ENCODE measurements at regions not wholly inside any gene's neighbourhood (a gene's known extent, or its start where the extent isn't known, plus 50 kb on each side); places are given as distances from the start of the nearest gene placed in this dataset.

DNA sequence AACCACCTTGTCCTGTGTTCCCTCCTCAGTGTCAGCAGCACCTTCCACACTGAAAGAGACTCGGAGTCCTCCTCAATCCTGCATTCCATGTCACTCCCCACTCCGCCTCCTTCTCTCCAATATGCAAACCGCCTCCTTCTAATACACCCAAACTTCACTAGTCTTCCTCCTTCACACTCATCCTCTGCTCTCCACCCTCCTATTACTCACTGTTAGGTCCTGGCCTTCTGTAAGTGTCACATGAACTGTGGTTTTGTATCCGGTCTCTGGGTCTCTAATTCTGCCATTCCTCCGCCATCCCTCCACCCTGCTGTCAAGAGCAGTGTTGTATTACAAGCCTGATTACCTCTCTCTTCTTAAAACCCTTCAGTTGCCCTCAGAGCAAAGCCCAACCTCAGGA lies 200.5 kb upstream of the CDYL start:
- TF ChIP-seq SIN3A (IDR thresholded peaks at IDR 0.05; ENCODE audit: borderline replicate concordance, insufficient read depth, low read length): no peak
- TF ChIP-seq, protein P1, sequence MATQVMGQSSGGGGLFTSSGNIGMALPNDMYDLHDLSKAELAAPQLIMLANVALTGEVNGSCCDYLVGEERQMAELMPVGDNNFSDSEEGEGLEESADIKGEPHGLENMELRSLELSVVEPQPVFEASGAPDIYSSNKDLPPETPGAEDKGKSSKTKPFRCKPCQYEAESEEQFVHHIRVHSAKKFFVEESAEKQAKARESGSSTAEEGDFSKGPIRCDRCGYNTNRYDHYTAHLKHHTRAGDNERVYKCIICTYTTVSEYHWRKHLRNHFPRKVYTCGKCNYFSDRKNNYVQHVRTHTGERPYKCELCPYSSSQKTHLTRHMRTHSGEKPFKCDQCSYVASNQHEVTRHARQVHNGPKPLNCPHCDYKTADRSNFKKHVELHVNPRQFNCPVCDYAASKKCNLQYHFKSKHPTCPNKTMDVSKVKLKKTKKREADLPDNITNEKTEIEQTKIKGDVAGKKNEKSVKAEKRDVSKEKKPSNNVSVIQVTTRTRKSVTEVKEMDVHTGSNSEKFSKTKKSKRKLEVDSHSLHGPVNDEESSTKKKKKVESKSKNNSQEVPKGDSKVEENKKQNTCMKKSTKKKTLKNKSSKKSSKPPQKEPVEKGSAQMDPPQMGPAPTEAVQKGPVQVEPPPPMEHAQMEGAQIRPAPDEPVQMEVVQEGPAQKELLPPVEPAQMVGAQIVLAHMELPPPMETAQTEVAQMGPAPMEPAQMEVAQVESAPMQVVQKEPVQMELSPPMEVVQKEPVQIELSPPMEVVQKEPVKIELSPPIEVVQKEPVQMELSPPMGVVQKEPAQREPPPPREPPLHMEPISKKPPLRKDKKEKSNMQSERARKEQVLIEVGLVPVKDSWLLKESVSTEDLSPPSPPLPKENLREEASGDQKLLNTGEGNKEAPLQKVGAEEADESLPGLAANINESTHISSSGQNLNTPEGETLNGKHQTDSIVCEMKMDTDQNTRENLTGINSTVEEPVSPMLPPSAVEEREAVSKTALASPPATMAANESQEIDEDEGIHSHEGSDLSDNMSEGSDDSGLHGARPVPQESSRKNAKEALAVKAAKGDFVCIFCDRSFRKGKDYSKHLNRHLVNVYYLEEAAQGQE (IDR thresholded peaks at IDR 0.05; ENCODE audit: insufficient read depth in 1 of 2, low read depth in 2 of 2, low read length in 2 of 2): no peak
- no peak for TF ChIP-seq POLR2AphosphoS5 (IDR thresholded peaks at IDR 0.05; ENCODE audit: low read depth, low read length)
- no peak for TF ChIP-seq FOXP2 (optimal IDR thresholded peaks at IDR 0.05; ENCODE audit: borderline replicate concordance, extremely low read depth, extremely low read length, insufficient read depth)
- TF ChIP-seq TAF1 (IDR thresholded peaks at IDR 0.05; ENCODE audit: borderline replicate concordance, insufficient read depth, low read length): no peak

DNA sequence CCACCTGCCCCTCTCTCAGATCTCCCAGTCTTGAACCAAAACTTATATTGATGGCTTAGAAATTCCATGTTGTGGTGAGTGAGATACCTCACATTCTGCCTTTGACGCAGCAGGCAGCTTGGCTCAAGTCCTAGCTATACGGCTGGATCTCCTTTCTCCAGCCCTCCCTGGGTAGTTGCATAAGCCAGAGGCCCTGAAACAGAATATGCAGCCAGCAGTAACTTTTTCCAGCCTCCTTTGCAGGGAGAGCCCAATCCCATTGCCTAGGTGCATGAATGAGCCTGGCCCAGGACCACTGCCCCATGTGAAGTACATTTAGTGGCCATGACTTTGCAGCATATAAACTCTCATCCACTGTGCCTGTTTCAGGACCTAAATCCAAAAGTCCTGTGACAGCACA lies 202.2 kb upstream of the CDYL start:
- TF ChIP-seq, protein P1 (IDR thresholded peaks at IDR 0.05; ENCODE audit: insufficient read depth in 1 of 2, low read depth in 2 of 2, low read length in 2 of 2): no peak
- no peak for TF ChIP-seq FOXP2 (optimal IDR thresholded peaks at IDR 0.05; ENCODE audit: borderline replicate concordance, extremely low read depth, extremely low read length, insufficient read depth)
- TF ChIP-seq TAF1 (IDR thresholded peaks at IDR 0.05; ENCODE audit: borderline replicate concordance, insufficient read depth, low read length): no peak
- TF ChIP-seq SIN3A (IDR thresholded peaks at IDR 0.05; ENCODE audit: borderline replicate concordance, insufficient read depth, low read length): no peak

DNA sequence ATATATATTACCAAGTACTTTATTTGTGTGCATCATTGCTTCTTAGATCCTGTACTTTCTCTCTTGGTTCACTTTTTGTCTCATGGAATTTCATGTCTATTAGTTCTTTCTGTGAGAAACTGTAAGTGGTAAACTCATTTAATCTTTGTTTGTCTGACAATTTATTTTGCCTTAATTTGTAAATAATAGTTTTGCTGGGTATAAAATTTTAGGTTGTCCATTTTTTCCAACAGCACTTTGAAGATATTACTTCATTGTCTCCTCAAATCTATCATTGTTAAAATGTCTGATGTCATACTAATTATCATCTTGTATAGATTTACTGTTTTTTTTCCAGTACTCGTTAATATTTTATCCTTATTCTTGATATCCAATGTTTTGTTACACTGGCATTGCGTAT lies 205.2 kb upstream of the CDYL start:
- no peak for TF ChIP-seq TAF1 (IDR thresholded peaks at IDR 0.05; ENCODE audit: borderline replicate concordance, insufficient read depth, low read length)
- TF ChIP-seq FOXP2 (optimal IDR thresholded peaks at IDR 0.05; ENCODE audit: borderline replicate concordance, extremely low read depth, extremely low read length, insufficient read depth): no peak

DNA sequence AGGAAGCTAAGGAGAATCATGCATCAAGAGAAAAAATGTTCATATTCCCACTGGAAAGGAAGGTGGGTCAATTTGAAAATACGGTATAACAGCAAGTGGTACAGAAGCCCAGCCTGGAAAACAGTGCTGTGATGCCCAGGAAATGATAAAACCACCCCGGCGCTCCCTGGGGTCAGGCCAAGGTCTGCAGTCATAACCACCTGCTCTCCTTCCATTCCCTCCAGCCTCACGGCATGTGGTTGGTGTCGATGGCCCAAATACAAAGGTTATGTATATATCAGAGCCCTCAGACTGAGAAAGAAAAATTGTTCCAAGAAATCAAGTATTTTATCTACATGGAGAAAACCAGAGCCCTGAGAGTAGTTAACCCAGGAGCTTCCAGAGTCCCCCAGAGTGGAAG lies 208.1 kb upstream of the CDYL start:
- TF ChIP-seq FOXP2 (optimal IDR thresholded peaks at IDR 0.05; ENCODE audit: borderline replicate concordance, extremely low read depth, extremely low read length, insufficient read depth): no peak
- no peak for TF ChIP-seq SIN3A (IDR thresholded peaks at IDR 0.05; ENCODE audit: borderline replicate concordance, insufficient read depth, low read length)
- TF ChIP-seq, protein P1 (IDR thresholded peaks at IDR 0.05; ENCODE audit: insufficient read depth in 1 of 2, low read depth in 2 of 2, low read length in 2 of 2): no peak
- no peak for TF ChIP-seq POLR2AphosphoS5 (IDR thresholded peaks at IDR 0.05; ENCODE audit: low read depth, low read length)
- no peak for TF ChIP-seq TAF1 (IDR thresholded peaks at IDR 0.05; ENCODE audit: borderline replicate concordance, insufficient read depth, low read length)

DNA sequence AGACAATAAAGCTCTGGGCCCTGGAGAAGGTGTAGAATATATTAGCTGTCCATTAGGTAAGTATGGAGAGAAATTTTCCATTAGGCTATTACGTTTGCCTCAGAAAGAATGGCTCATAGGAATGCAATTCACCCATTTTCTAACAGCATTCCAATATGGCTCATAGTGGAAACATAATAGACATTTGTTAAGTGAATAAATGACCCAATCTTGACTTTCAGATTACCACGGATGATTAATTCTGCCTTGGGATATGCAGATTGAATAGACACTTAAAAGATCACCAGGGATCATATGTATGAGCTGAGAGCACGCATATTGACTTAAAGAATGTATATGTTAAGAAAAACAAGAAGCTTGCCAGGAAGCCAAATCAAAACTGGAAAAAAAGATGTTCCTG lies 209.1 kb upstream of the CDYL start:
- no peak for TF ChIP-seq TAF1 (IDR thresholded peaks at IDR 0.05; ENCODE audit: borderline replicate concordance, insufficient read depth, low read length)
- TF ChIP-seq POLR2AphosphoS5 (IDR thresholded peaks at IDR 0.05; ENCODE audit: low read depth, low read length): no peak
- TF ChIP-seq, protein P1 (IDR thresholded peaks at IDR 0.05; ENCODE audit: insufficient read depth in 1 of 2, low read depth in 2 of 2, low read length in 2 of 2): no peak
- no peak for TF ChIP-seq SIN3A (IDR thresholded peaks at IDR 0.05; ENCODE audit: borderline replicate concordance, insufficient read depth, low read length)
- no peak for TF ChIP-seq FOXP2 (optimal IDR thresholded peaks at IDR 0.05; ENCODE audit: borderline replicate concordance, extremely low read depth, extremely low read length, insufficient read depth)

Measured in PFSK-1 (cell line).